Lung (tissue), 11 donors: ENCODE measurements at regions not wholly inside any gene's neighbourhood (a gene's known extent, or its start where the extent isn't known, plus 50 kb on each side); places are given as distances from the start of the nearest gene placed in this dataset.

Source experiments
- ATAC-seq: fragments of 200-7000 bp; cut with Tn5 transposase; one replicate; pipeline ENCODE4 v1.9.1; 2020; ENCODE audit warnings: moderate number of reproducible peaks; ENCODE audit not compliant: insufficient read depth, low FRiP score
- DNase-seq, 3 donors: peaks; one replicate each; pipeline ENCODE4 v3.0.0-alpha.2; 2013 to 2017
- H3K27ac ChIP-seq, 2 donors: one replicate each; pipeline ENCODE4 v1.5.1; 2013; ENCODE audit warnings: mild to moderate bottlenecking in 2 of 2, moderate library complexity in 2 of 2, control low read depth in 1 of 2, inconsistent platforms in 1 of 2, low read depth in 1 of 2, low read length in 1 of 2
- H3K27me3 ChIP-seq, 3 donors: one replicate each; pipeline ENCODE4 v1.5.1; 2013; ENCODE audit warnings: low read length in 2 of 3; ENCODE audit not compliant: control insufficient read depth in 3 of 3, insufficient read depth in 3 of 3
- H3K36me3 ChIP-seq, 4 donors: one replicate each; pipeline ENCODE4 v1.5.1; 2013; ENCODE audit warnings: low read length in 4 of 4, mild to moderate bottlenecking in 1 of 4, moderate library complexity in 1 of 4; ENCODE audit not compliant: control insufficient read depth in 4 of 4, insufficient read depth in 4 of 4
- H3K4me1 ChIP-seq, 5 donors: one replicate each; pipeline ENCODE4 v1.5.1; 2013; ENCODE audit warnings: low read length in 5 of 5, mild to moderate bottlenecking in 2 of 5, moderate library complexity in 1 of 5; ENCODE audit not compliant: control insufficient read depth in 5 of 5, insufficient read depth in 5 of 5
- H3K4me3 ChIP-seq: one replicate; pipeline ENCODE4 v1.5.1; 2013; ENCODE audit warnings: mild to moderate bottlenecking, control low read depth, moderate library complexity
- H3K9ac ChIP-seq, 2 donors: one replicate each; pipeline ENCODE4 v1.5.1; 2013; ENCODE audit warnings: low read length in 2 of 2, control low read depth in 1 of 2; ENCODE audit not compliant: insufficient read depth in 1 of 2
- H3K9me3 ChIP-seq, 4 donors: one replicate each; pipeline ENCODE4 v1.5.1; 2013; ENCODE audit warnings: low read length in 3 of 4, mild to moderate bottlenecking in 1 of 4, moderate library complexity in 1 of 4; ENCODE audit not compliant: control insufficient read depth in 4 of 4, insufficient read depth in 3 of 4
- WGBS, 2 donors: extraction: QIAGEN DNeasy Blood & Tissue Kit; methylation state at CpG; one replicate each; pipeline ENCODE4 v1.1.7; 2013; 5-methylcytosine and 5-hydroxymethylcytosine counted together
- TF ChIP-seq, protein P1 (sequence below): IDR thresholded peaks from 2 replicates; pipeline ENCODE4 v1.5.1; 2012; ENCODE audit warnings: mild to moderate bottlenecking; ENCODE audit errors: control extremely low read depth, extremely low read depth
- donor health status: control.
- donor health status: control.
- donor health status: Bipolar disorder and iron deficiency.
- donor health status: healthy.
- donor health status: DM: yes; HTN: yes; CAD: no.

DNA sequence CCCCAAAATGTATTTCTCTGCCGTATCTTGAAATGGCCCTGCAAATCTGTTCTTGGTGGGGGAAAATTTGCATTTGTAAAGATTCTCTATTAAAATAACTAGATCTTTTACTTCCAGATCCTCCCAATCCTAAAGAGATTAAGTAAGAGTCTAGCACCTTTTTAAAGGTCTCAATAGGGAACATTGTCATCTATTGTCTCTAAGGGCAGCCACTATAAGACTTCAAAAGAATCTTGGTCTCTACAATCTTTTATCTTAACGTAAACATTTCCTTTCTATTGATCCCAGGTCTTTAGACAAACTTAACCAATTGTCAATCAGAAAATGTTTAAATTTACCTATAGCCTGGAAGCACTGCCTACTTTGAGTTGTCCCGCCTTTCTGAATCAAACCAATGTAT is 1313.3 kb downstream of the ROBO2 start:
- Histone ChIP-seq H3K4me1 (no peaks in the 10 kb centered on the region), H3K9me3 (no peaks in the 10 kb centered on the region), H3K9ac (no peak overlapping the region), H3K4me3 (no peak overlapping the region), H3K27ac (no peak overlapping the region), H3K36me3 (no peaks in the 10 kb centered on the region), H3K27me3 (no peaks in the 10 kb centered on the region)
- 91% methylated on average over 3 of the region's 3 CpGs for WGBS, 2 donors
- no peak for ATAC-seq
- no peak for DNase-seq
- TF ChIP-seq, protein P1, sequence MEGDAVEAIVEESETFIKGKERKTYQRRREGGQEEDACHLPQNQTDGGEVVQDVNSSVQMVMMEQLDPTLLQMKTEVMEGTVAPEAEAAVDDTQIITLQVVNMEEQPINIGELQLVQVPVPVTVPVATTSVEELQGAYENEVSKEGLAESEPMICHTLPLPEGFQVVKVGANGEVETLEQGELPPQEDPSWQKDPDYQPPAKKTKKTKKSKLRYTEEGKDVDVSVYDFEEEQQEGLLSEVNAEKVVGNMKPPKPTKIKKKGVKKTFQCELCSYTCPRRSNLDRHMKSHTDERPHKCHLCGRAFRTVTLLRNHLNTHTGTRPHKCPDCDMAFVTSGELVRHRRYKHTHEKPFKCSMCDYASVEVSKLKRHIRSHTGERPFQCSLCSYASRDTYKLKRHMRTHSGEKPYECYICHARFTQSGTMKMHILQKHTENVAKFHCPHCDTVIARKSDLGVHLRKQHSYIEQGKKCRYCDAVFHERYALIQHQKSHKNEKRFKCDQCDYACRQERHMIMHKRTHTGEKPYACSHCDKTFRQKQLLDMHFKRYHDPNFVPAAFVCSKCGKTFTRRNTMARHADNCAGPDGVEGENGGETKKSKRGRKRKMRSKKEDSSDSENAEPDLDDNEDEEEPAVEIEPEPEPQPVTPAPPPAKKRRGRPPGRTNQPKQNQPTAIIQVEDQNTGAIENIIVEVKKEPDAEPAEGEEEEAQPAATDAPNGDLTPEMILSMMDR, result no peak

DNA sequence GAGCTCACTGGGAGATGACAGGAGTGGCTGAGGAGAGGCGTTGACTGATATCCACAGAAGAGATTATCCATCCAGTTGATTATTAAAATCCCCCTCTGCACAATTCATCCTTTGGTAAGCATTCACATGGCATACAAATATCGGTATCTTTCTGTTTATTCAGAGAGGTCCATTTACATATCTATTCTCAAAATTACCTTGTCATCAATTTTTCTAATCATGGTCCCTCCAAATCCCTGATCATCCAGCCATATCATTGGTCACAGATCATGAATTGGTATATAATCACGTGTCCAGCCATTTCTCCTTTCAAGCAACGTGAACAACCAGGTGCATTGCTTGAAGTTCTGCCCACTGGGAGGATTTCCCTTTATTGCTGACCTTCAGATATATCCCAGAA is 1321.0 kb downstream of the ROBO2 start:
- no peak for DNase-seq
- 76 to 88% methylated on average over 4 of the region's 4 CpGs for WGBS, 2 donors

DNA sequence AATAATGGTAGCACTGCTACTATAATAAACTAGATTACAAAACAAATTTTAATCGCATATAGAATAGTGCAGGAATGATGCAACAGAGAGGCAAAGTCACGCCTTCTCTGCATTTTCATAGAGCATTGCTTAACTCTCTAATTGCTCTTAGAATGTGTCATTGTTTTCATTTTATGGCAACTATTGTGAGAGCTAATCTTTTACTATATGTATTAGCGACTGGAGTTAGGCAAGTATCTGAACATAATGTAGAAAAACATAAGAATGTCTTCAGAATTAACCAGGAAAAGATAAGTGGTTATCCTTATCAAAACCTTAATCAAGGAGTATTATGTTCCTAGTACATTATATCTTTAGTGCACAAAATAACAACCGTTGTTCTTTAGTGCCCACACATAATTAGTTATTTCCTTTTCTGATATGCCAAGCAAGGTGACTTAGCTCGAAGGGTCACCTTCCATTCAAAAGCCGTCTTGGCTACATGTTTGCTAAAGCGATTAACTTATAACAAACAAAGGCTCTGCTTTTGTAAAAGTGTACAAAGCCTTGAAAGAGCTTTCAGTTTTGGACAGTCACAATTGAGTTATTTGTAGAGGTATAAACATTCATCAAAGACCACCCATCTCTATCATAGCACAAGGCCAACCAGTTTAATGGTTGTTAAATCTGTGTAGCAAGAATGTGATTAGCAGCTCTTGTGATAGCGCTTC is 1328.9 kb downstream of the ROBO2 start:
- DNase-seq (peak in 2 of 3 donors; percentile 54 to 60), ATAC-seq (no peak)
- no peaks in the 10 kb centered on the region for H3K36me3 ChIP-seq
- H3K27ac ChIP-seq, result no peak overlapping the region
- TF ChIP-seq, protein P1, result no peak
- H3K4me1 ChIP-seq, result peaks cover 0 to 15% (median 0%) of the 10 kb centered on the region in 5 donors
- no peaks in the 10 kb centered on the region for H3K27me3 ChIP-seq
- WGBS, 2 donors, result 64 to 75% methylated on average over 8 of the region's 8 CpGs
- H3K9me3 ChIP-seq, result no peaks in the 10 kb centered on the region
- no peak overlapping the region for H3K9ac ChIP-seq
- H3K4me3 ChIP-seq, result no peak overlapping the region

More for the DNA sequence above, 1321.0 kb downstream of the ROBO2 start:
- ATAC-seq, result no peak
- no peak overlapping the region for H3K27ac ChIP-seq
- no peak overlapping the region for H3K9ac ChIP-seq
- no peaks in the 10 kb centered on the region for H3K9me3 ChIP-seq
- no peak overlapping the region for H3K4me3 ChIP-seq
- H3K36me3 ChIP-seq, result no peaks in the 10 kb centered on the region
- H3K27me3 ChIP-seq, result no peaks in the 10 kb centered on the region
- no peaks in the 10 kb centered on the region for H3K4me1 ChIP-seq
- TF ChIP-seq, protein P1, result no peak

DNA sequence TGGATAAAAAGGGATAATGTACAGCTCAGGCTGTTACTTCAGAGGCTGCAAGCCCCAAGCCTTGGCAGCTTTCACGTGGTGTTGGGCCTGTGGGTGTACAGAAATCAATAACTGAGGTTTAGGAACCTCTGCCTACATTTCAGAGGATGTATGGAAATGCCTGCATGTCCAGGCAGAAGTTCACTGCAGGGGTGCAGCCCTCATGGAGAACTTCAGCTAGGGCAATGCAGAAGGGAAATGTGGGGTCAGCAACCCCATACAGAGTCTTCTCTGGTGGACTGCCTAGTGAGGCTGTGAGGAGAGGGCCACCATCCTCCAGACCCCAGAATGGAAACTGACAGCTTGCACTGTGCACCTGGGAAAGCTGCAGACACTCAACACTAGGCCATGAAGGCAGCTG is 1350.3 kb downstream of the ROBO2 start:
- Histone ChIP-seq H3K9ac (no peak overlapping the region), H3K4me1 (no peaks in the 10 kb centered on the region), H3K27me3 (no peaks in the 10 kb centered on the region), H3K36me3 (no peaks in the 10 kb centered on the region), H3K9me3 (peaks cover 0 to 16% (median 6%) of the 10 kb centered on the region in 4 donors), H3K4me3 (no peak overlapping the region), H3K27ac (no peak overlapping the region)
- TF ChIP-seq, protein P1, result no peak
- DNase-seq (no peak), ATAC-seq (no peak)
- 24 to 45% methylated on average over 1 of the region's 1 CpG for WGBS, 2 donors
